ENCODE measurements at regions not wholly inside any gene's neighbourhood (a gene's known extent, or its start where the extent isn't known, plus 50 kb on each side); places are given as distances from the start of the nearest gene placed in this dataset.

DNA sequence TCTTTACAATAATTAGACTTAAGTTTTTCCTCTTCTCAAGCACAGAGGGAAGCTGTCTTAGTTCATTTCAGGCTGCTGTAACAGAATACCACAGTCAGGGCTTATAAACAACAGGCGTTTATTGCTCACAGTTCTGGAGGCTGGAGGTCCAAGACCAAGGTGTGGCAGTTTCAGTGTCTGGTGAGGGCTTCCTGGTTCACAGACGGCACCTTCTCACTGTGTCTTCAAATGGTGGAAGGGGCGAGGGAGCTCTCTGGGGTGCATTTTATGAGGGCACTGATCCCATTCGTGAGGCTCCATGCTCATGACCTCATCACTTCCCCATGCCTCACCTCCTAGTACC, 115.7 kb upstream of the MXRA5 start:
- H3K36me3 ChIP-seq (ENCODE audit: control insufficient read depth, insufficient read depth, low read length, severe bottlenecking): no peaks in the 10 kb centered on the region
- H3K9me3 ChIP-seq (ENCODE audit: control insufficient read depth, low read length): no peaks in the 10 kb centered on the region
- peak overlapping the region; percentile 39 for H3K9ac ChIP-seq (ENCODE audit: low read length)
- DNase-seq (ENCODE audit: low read depth): peak; percentile 21
- no peaks in the 10 kb centered on the region for H3K27me3 ChIP-seq (replicated peaks; ENCODE audit: control insufficient read depth, insufficient read depth, low read length)
- H3K4me1 ChIP-seq (ENCODE audit: control insufficient read depth, insufficient read depth, low read length): peaks cover 13% of the 10 kb centered on the region
- H3K4me3 ChIP-seq (ENCODE audit: low read length): peak overlapping the region; percentile 67

DNA sequence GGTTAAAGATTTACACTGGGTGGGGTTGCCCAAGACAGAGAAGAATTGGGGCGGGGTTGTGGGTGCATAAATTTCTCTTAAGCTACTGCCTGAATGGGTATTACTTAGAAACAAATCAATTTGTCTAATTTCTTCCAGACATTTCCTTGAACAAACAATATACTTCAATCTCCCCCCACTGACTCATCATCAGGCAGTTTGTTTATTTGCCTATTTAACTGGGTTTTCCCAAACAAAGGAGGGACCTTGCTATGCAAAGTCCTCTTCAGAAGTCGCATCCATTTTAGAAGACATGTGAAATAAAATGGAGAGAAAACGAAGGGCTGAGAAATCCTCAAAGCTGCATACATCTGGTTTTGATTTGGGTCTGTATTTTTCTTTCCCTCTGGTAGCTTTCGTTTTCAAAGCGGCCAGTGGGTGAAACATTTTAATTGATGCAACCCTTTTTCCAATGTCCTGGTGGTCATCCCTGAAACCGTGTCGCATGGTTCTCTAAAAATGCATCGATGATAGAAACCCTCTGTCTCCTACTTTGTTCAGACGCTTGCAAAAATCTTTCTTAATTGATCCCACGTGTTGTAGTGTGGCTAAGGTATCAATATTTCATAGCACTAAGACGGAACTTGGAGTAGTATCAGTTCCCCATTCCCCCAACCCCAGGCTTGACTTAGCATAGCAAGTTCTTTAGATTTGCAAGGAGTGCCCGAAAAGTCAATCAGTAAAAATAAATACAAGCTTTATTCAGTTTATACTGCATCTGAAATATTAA, 115.1 kb upstream of the MXRA5 start:
- no peaks in the 10 kb centered on the region for H3K36me3 ChIP-seq (ENCODE audit: control insufficient read depth, insufficient read depth, low read length, severe bottlenecking)
- no peaks in the 10 kb centered on the region for H3K27me3 ChIP-seq (replicated peaks; ENCODE audit: control insufficient read depth, insufficient read depth, low read length)
- H3K4me1 ChIP-seq (ENCODE audit: control insufficient read depth, insufficient read depth, low read length): peaks cover 13% of the 10 kb centered on the region
- peak overlapping the region; percentile 39 for H3K9ac ChIP-seq (ENCODE audit: low read length)
- peak overlapping the region; percentile 67 for H3K4me3 ChIP-seq (ENCODE audit: low read length)
- DNase-seq (ENCODE audit: low read depth): peak; percentile 69
- H3K9me3 ChIP-seq (ENCODE audit: control insufficient read depth, low read length): no peaks in the 10 kb centered on the region

DNA sequence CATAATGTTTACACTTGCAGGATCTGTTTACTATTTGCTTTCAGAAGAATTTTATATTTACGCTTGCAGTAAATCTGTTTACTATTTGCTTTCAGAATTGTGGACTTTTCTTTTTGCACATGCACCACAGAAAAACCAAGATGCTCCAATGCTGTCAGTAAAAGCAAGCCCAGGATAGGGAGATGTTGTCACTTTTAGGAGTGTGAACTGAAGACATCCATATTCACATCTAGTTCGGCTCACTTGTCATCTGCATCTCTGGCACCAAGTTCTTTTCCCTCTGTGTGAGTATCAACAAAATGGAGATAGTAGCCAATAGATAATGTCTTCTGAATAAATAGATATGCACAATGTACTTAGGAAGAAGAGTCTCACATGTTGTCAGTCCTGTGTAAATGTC, 109.3 kb upstream of the MXRA5 start:
- no peak overlapping the region for H3K4me3 ChIP-seq (ENCODE audit: low read length)
- peaks cover 7% of the 10 kb centered on the region for H3K4me1 ChIP-seq (ENCODE audit: control insufficient read depth, insufficient read depth, low read length)
- peaks cover 8% of the 10 kb centered on the region for H3K9me3 ChIP-seq (ENCODE audit: control insufficient read depth, low read length)
- no peaks in the 10 kb centered on the region for H3K36me3 ChIP-seq (ENCODE audit: control insufficient read depth, insufficient read depth, low read length, severe bottlenecking)
- no peak for DNase-seq (ENCODE audit: low read depth)
- H3K27me3 ChIP-seq (replicated peaks; ENCODE audit: control insufficient read depth, insufficient read depth, low read length): no peaks in the 10 kb centered on the region
- no peak overlapping the region for H3K9ac ChIP-seq (ENCODE audit: low read length)

DNA sequence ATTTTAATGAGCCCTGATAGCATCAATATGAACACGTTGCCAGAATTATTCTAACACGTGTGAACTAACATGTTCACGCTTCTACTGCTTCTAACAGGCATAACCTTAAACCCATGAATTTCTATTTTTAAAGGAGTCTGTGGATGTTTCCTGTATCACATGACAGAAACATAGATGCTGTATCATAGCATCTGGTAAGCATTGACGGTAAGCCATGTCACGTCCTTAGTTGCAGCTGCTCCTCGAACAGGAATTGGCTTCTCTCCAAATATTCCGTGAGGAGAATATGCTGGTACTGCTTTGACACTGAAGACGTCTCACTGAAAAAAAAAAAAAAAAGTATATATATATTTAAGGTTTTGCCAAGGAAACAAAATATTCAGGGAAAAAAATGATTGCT, 105.1 kb upstream of the MXRA5 start:
- Histone ChIP-seq H3K36me3 (ENCODE audit: control insufficient read depth, insufficient read depth, low read length, severe bottlenecking) (no peaks in the 10 kb centered on the region), H3K9ac (ENCODE audit: low read length) (no peak overlapping the region), H3K4me3 (ENCODE audit: low read length) (no peak overlapping the region), H3K4me1 (ENCODE audit: control insufficient read depth, insufficient read depth, low read length) (peaks cover 28% of the 10 kb centered on the region), H3K9me3 (ENCODE audit: control insufficient read depth, low read length) (peaks cover 8% of the 10 kb centered on the region), H3K27me3 (replicated peaks; ENCODE audit: control insufficient read depth, insufficient read depth, low read length) (no peaks in the 10 kb centered on the region)
- peak; percentile 18 for DNase-seq (ENCODE audit: low read depth)

DNA sequence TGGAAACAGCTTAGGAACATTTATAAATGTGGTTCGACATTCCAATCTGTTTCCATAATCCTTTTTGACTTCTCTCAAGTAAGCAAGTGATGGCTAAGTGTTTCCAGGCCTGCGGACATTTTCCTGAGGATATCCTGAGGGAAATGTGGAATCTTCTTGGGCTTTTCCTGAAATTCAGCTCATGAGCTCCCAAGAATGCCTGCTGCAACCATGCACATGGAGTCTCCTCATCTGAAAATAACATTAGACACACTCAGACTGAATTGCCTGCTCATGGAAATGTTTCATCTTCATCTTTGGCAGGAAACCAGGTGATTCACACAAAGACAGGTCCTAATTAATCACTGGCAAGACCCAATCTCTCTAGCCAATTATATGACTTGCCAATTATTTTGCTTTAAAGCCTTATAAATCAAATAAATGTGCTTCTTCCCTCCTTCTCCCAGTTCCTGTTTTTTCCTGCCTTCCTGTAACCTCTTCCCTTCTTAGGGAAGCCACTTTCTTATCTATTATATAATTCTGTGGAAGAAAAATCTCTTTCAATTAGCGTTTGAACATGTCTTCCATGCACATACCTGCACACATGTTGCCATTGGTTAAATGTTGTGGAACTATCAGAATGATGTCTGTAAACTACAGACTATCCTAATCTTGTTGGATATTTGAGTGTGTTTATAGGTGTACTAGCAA, 104.6 kb upstream of the MXRA5 start:
- H3K4me1 ChIP-seq (ENCODE audit: control insufficient read depth, insufficient read depth, low read length): peaks cover 28% of the 10 kb centered on the region
- DNase-seq (ENCODE audit: low read depth): peak; percentile 50
- H3K9ac ChIP-seq (ENCODE audit: low read length): no peak overlapping the region
- no peaks in the 10 kb centered on the region for H3K36me3 ChIP-seq (ENCODE audit: control insufficient read depth, insufficient read depth, low read length, severe bottlenecking)
- no peak overlapping the region for H3K4me3 ChIP-seq (ENCODE audit: low read length)
- peaks cover 8% of the 10 kb centered on the region for H3K9me3 ChIP-seq (ENCODE audit: control insufficient read depth, low read length)
- H3K27me3 ChIP-seq (replicated peaks; ENCODE audit: control insufficient read depth, insufficient read depth, low read length): no peaks in the 10 kb centered on the region

DNA sequence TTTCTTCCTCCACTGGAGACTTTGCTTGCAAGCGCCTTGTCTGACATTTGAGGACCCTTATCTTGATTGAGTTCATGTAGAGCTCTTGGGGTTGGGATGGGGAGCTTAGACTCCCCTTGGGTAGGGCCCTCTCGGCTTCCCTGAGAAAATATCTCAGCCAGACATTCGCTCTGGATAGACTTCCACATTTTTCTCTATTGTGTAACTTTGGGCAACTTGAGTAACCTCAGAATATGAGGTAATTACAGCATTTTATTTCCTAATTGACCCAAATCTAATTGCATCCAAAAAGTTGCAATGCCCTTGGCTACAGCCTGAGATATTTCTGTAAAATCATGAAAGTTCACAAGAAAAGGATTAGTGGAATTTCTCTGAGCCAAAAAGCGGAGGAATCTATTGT, 102.8 kb upstream of the MXRA5 start:
- H3K27me3 ChIP-seq (replicated peaks; ENCODE audit: control insufficient read depth, insufficient read depth, low read length): no peaks in the 10 kb centered on the region
- peak; percentile 82 for DNase-seq (ENCODE audit: low read depth)
- no peak overlapping the region for H3K9ac ChIP-seq (ENCODE audit: low read length)
- peaks cover 28% of the 10 kb centered on the region for H3K4me1 ChIP-seq (ENCODE audit: control insufficient read depth, insufficient read depth, low read length)
- no peaks in the 10 kb centered on the region for H3K36me3 ChIP-seq (ENCODE audit: control insufficient read depth, insufficient read depth, low read length, severe bottlenecking)
- peaks cover 3% of the 10 kb centered on the region for H3K9me3 ChIP-seq (ENCODE audit: control insufficient read depth, low read length)
- H3K4me3 ChIP-seq (ENCODE audit: low read length): peak overlapping the region; percentile 31

DNA sequence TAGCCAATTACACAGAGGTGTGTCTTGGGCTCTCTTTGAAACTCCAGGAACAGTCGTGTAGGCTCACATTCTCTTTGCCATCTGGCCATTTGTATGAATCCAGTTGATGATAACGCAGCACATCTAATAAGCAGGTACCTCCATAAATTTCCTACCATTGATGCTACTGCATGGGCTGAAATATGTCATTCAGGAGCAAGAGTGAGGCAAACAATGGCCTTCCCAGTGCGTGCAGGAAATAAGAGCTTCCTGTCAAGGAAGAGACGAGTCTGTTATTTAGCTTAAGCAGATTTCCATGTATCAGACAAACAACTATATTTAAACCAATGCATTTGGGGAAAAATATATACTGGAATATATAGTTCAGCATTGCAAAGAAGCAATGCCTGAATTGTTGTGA, 102.1 kb upstream of the MXRA5 start:
- DNase-seq (ENCODE audit: low read depth): no peak
- Histone ChIP-seq H3K9ac (ENCODE audit: low read length) (no peak overlapping the region), H3K4me3 (ENCODE audit: low read length) (no peak overlapping the region), H3K4me1 (ENCODE audit: control insufficient read depth, insufficient read depth, low read length) (peaks cover 34% of the 10 kb centered on the region), H3K27me3 (replicated peaks; ENCODE audit: control insufficient read depth, insufficient read depth, low read length) (no peaks in the 10 kb centered on the region), H3K36me3 (ENCODE audit: control insufficient read depth, insufficient read depth, low read length, severe bottlenecking) (no peaks in the 10 kb centered on the region), H3K9me3 (ENCODE audit: control insufficient read depth, low read length) (no peaks in the 10 kb centered on the region)

DNA sequence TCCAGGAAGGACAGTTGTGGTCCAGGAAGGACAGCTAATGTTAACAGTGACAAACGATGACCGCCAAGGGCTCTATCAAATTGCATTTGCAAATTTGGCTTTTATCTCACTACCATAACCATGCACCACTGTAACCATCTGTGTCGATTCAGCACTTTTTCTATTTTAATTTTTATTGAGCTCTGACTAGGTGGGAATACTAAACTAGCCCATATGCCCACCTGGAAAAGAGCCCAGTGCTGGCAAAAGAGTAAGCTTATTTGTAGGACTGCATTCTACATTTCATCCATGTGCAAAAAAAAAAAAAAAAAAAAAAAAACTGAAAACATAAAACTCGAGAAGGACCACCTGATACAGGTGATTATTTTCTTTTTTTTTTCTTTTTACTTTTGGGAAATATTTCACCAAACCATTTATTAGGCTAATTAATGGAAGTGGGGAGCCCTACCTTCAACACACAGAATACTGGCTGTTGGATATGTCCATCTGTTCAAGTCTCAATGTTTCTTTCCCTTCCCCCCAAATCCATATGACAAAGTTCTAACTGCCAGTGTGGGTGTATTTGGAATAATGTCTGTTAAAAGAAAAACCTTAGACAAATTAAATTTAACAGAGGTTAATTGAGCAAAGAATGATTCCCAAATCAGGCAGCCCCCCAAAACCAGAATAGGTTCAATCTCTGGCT, 99.5 kb upstream of the MXRA5 start:
- no peak for DNase-seq (ENCODE audit: low read depth)
- Histone ChIP-seq H3K27me3 (replicated peaks; ENCODE audit: control insufficient read depth, insufficient read depth, low read length) (no peaks in the 10 kb centered on the region), H3K36me3 (ENCODE audit: control insufficient read depth, insufficient read depth, low read length, severe bottlenecking) (no peaks in the 10 kb centered on the region), H3K4me1 (ENCODE audit: control insufficient read depth, insufficient read depth, low read length) (peaks cover 31% of the 10 kb centered on the region), H3K9me3 (ENCODE audit: control insufficient read depth, low read length) (no peaks in the 10 kb centered on the region), H3K4me3 (ENCODE audit: low read length) (no peak overlapping the region), H3K9ac (ENCODE audit: low read length) (no peak overlapping the region)

DNA sequence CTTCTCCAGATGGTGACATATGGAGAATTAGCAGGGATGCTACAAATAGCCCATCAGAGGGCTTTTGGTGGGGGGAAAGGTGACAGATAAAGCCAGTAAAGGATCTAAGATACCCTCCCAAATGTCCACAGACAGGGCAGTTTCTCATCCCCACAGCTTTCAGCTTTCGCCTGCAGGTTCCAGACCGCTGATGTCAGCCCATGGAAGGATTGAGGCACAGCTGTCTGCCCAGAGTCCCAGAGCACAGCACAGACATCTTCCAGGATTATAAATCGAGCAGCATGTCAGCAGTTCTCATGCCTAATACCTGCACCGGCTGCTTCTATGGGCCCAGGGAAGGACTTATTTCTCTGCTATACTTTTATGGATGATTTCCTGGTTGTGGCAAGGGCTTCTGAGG, 96.7 kb upstream of the MXRA5 start:
- Histone ChIP-seq H3K4me3 (ENCODE audit: low read length) (no peak overlapping the region), H3K4me1 (ENCODE audit: control insufficient read depth, insufficient read depth, low read length) (peaks cover 8% of the 10 kb centered on the region), H3K36me3 (ENCODE audit: control insufficient read depth, insufficient read depth, low read length, severe bottlenecking) (no peaks in the 10 kb centered on the region), H3K27me3 (replicated peaks; ENCODE audit: control insufficient read depth, insufficient read depth, low read length) (no peaks in the 10 kb centered on the region), H3K9me3 (ENCODE audit: control insufficient read depth, low read length) (no peaks in the 10 kb centered on the region), H3K9ac (ENCODE audit: low read length) (no peak overlapping the region)
- DNase-seq (ENCODE audit: low read depth): no peak

DNA sequence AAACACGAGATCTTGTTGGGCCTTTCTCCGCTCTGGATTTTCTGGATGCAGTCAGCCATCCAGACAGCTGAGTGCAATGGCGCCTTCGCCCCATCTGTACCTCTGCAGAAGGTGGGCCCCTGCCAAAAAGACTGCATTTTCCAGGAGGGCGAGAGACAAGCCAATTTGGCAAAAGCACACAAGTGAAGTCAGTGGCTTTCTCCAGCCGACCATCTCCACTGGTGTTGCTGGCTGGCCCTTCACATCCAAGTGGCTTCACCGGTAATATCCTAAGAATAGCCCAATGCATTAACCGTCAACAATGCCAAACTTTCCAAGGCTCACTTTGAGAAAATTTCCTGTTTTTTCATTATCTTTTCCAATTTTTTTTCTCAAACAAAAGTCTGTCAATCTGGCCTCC, 96.2 kb upstream of the MXRA5 start:
- Histone ChIP-seq H3K36me3 (ENCODE audit: control insufficient read depth, insufficient read depth, low read length, severe bottlenecking) (no peaks in the 10 kb centered on the region), H3K4me1 (ENCODE audit: control insufficient read depth, insufficient read depth, low read length) (peaks cover 8% of the 10 kb centered on the region), H3K4me3 (ENCODE audit: low read length) (no peak overlapping the region), H3K9ac (ENCODE audit: low read length) (no peak overlapping the region), H3K9me3 (ENCODE audit: control insufficient read depth, low read length) (no peaks in the 10 kb centered on the region), H3K27me3 (replicated peaks; ENCODE audit: control insufficient read depth, insufficient read depth, low read length) (no peaks in the 10 kb centered on the region)
- no peak for DNase-seq (ENCODE audit: low read depth)

DNA sequence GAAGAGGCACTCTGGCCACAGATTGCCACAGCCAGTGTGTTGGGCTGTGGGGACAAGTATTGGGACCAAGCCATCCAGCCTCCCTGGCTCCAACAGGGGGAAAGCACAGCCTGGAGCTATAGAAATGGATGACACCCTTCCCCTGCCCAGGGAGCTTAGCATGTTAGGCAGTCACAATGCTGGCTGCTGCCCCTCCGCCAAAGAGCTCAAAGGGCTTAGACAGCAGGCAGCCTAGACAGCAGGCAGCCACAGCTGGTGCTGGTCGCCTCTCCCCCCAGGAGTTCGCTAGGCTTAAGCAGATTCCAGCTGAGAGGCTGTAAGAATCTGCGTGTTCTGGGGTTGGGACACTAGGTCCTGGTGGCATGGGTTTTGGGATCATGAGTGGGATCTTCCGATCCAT, 94.5 kb upstream of the MXRA5 start:
- Histone ChIP-seq H3K4me1 (ENCODE audit: control insufficient read depth, insufficient read depth, low read length) (peaks cover 8% of the 10 kb centered on the region), H3K4me3 (ENCODE audit: low read length) (no peak overlapping the region), H3K9me3 (ENCODE audit: control insufficient read depth, low read length) (no peaks in the 10 kb centered on the region), H3K27me3 (replicated peaks; ENCODE audit: control insufficient read depth, insufficient read depth, low read length) (no peaks in the 10 kb centered on the region), H3K9ac (ENCODE audit: low read length) (no peak overlapping the region), H3K36me3 (ENCODE audit: control insufficient read depth, insufficient read depth, low read length, severe bottlenecking) (no peaks in the 10 kb centered on the region)
- no peak for DNase-seq (ENCODE audit: low read depth)
